ENCODE measurements at regions not wholly inside any gene's neighbourhood (a gene's known extent, or its start where the extent isn't known, plus 50 kb on each side); places are given as distances from the start of the nearest gene placed in this dataset.
A peak's percentile ranks its signal among the peaks of the same experiment; 100 is the strongest.

DNA sequence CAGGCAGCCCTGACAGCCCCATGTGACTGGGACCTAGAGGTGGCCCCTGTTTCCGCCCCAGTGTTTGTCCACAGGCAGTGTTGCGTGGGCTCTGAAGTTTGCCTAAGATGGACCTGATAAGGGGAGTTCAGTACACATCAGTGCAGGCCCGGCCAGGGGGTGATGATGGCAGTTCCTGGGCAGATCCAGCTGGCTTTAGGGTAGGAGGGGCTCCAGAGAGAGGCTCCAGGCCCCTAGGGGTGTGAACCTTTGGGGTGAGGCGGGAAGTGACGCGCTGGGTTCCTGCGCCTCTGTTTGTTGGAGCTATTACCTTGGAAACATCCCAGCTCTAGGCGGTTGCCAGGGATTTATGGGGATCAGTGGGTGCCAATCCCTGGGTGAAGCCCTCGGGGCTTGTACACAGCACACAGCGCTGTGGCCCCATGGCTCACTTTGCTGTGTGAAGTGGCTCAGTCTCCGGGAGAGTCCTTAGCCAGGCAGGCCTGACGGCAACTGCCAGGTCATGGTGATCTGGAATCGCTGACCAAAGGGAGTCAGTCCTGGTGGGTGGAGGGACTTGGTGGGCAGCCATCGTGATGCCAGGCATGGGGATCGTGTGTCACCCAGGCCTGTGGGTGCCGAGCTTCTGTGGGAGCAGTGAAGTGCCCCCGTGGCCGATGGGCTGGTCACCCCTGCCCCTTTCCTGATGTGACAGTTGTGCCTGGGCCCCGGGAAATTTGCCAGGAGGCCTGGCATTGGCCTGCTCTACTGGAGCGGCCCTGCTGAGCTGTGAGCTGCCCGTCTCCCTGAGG is 146.1 kb downstream of the SEC14L1 start (continued):
- TF ChIP-seq ZSCAN23 (tag by site-specific recombination; IDR thresholded peaks at IDR 0.05) = no peak
- no peak for TF ChIP-seq ZNF664 (tag by site-specific recombination; IDR thresholded peaks at IDR 0.05)
- no peak for TF ChIP-seq ZNF658 (tag by site-specific recombination; IDR thresholded peaks at IDR 0.05)
- TF ChIP-seq ZNF596 (tag by site-specific recombination; IDR thresholded peaks at IDR 0.05) = no peak
- no peak for TF ChIP-seq SP3 (tag by site-specific recombination; IDR thresholded peaks at IDR 0.05)
- TF ChIP-seq ZNF266 (tag by site-specific recombination; IDR thresholded peaks at IDR 0.05; ENCODE audit: low read depth) = no peak
- no peak for TF ChIP-seq ZNF138 (tag by site-specific recombination; IDR thresholded peaks at IDR 0.05; ENCODE audit: borderline replicate concordance)
- TF ChIP-seq KLF1 (tag by site-specific recombination; IDR thresholded peaks at IDR 0.05) = no peak
- no peak for TF ChIP-seq ZNF175 (tag by site-specific recombination; IDR thresholded peaks at IDR 0.05)
- TF ChIP-seq ZNF670 (tag by site-specific recombination; IDR thresholded peaks at IDR 0.05; ENCODE audit: low read depth) = no peak
- no peak for TF ChIP-seq KLF8 (tag by site-specific recombination; IDR thresholded peaks at IDR 0.05)
- no peak for TF ChIP-seq SALL2 (tag by site-specific recombination; IDR thresholded peaks at IDR 0.05; ENCODE audit: borderline replicate concordance)
- peak; percentile 56 for TF ChIP-seq ZNF335 (tag by site-specific recombination; conservative IDR thresholded peaks at IDR 0.05)
- no peak for TF ChIP-seq ZEB2 (tag by site-specific recombination; IDR thresholded peaks at IDR 0.05)
- TF ChIP-seq ZNF48 (tag by site-specific recombination; IDR thresholded peaks at IDR 0.05) = no peak
- no peak for TF ChIP-seq WT1 (tag by site-specific recombination; IDR thresholded peaks at IDR 0.05)
- TF ChIP-seq ZFP69B (tag by site-specific recombination; IDR thresholded peaks at IDR 0.05) = no peak
- no peak for TF ChIP-seq ZBTB49 (tag by site-specific recombination; IDR thresholded peaks at IDR 0.05; ENCODE audit: low read depth)
- no peak for TF ChIP-seq ZNF133 (tag by site-specific recombination; IDR thresholded peaks at IDR 0.05)
- TF ChIP-seq IKZF3 (tag by site-specific recombination; IDR thresholded peaks at IDR 0.05) = no peak
- no peak for TF ChIP-seq ZNF660 (tag by site-specific recombination; IDR thresholded peaks at IDR 0.05)
- no peak for TF ChIP-seq ZNF354C (tag by site-specific recombination; IDR thresholded peaks at IDR 0.05; ENCODE audit: borderline replicate concordance, low read depth)
- no peak for TF ChIP-seq ZNF302 (tag by site-specific recombination; IDR thresholded peaks at IDR 0.05; ENCODE audit: low read depth)
- no peak for TF ChIP-seq ZNF121 (tag by site-specific recombination; IDR thresholded peaks at IDR 0.05)
- TF ChIP-seq, protein P1, sequence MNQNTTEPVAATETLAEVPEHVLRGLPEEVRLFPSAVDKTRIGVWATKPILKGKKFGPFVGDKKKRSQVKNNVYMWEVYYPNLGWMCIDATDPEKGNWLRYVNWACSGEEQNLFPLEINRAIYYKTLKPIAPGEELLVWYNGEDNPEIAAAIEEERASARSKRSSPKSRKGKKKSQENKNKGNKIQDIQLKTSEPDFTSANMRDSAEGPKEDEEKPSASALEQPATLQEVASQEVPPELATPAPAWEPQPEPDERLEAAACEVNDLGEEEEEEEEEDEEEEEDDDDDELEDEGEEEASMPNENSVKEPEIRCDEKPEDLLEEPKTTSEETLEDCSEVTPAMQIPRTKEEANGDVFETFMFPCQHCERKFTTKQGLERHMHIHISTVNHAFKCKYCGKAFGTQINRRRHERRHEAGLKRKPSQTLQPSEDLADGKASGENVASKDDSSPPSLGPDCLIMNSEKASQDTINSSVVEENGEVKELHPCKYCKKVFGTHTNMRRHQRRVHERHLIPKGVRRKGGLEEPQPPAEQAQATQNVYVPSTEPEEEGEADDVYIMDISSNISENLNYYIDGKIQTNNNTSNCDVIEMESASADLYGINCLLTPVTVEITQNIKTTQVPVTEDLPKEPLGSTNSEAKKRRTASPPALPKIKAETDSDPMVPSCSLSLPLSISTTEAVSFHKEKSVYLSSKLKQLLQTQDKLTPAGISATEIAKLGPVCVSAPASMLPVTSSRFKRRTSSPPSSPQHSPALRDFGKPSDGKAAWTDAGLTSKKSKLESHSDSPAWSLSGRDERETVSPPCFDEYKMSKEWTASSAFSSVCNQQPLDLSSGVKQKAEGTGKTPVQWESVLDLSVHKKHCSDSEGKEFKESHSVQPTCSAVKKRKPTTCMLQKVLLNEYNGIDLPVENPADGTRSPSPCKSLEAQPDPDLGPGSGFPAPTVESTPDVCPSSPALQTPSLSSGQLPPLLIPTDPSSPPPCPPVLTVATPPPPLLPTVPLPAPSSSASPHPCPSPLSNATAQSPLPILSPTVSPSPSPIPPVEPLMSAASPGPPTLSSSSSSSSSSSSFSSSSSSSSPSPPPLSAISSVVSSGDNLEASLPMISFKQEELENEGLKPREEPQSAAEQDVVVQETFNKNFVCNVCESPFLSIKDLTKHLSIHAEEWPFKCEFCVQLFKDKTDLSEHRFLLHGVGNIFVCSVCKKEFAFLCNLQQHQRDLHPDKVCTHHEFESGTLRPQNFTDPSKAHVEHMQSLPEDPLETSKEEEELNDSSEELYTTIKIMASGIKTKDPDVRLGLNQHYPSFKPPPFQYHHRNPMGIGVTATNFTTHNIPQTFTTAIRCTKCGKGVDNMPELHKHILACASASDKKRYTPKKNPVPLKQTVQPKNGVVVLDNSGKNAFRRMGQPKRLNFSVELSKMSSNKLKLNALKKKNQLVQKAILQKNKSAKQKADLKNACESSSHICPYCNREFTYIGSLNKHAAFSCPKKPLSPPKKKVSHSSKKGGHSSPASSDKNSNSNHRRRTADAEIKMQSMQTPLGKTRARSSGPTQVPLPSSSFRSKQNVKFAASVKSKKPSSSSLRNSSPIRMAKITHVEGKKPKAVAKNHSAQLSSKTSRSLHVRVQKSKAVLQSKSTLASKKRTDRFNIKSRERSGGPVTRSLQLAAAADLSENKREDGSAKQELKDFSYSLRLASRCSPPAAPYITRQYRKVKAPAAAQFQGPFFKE (tag by site-specific recombination; IDR thresholded peaks at IDR 0.05; ENCODE audit: borderline replicate concordance) = no peak
- TF ChIP-seq ZNF501 (tag by site-specific recombination; IDR thresholded peaks at IDR 0.05) = no peak
- no peak for TF ChIP-seq ZNF132 (tag by site-specific recombination; IDR thresholded peaks at IDR 0.05; ENCODE audit: borderline replicate concordance)
- TF ChIP-seq ZNF416 (tag by site-specific recombination; IDR thresholded peaks at IDR 0.05) = no peak
- TF ChIP-seq ZNF837 (tag by site-specific recombination; IDR thresholded peaks at IDR 0.05) = no peak
- 0 out of 2 replicates have a peak, but pooled peaks have one; percentile 33 for TF ChIP-seq GLIS2 (tag by site-specific recombination; IDR thresholded peaks at IDR 0.05)
- TF ChIP-seq TCF7L2 (IDR thresholded peaks at IDR 0.05; ENCODE audit: borderline replicate concordance, low read depth, low read length) = no peak
- no peak for TF ChIP-seq MYNN (tag by site-specific recombination; IDR thresholded peaks at IDR 0.05; ENCODE audit: borderline replicate concordance)
- no peak for TF ChIP-seq ZNF514 (tag by site-specific recombination; IDR thresholded peaks at IDR 0.05)
- TF ChIP-seq ZFP41 (tag by site-specific recombination; IDR thresholded peaks at IDR 0.05; ENCODE audit: borderline replicate concordance) = no peak
